DMS 273 treated with DMSO at 0.1 percent for 48 hours (cell line): ENCODE measurements at regions not wholly inside any gene's neighbourhood (a gene's known extent, or its start where the extent isn't known, plus 50 kb on each side); places are given as distances from the start of the nearest gene placed in this dataset.

ENCODE experiments used
- DNase-seq: peaks from one replicate; lab custom pipeline; 2025; lab: John Stamatoyannopoulos, UW

GRCh38 chr9:79152306-79152705 lies 419.5 kb upstream of the TLE4 start:
- no peak for DNase-seq

- DNase-seq: no peak
Observed at GRCh38 chr9:79154806-79155205, 417.0 kb upstream of the TLE4 start.

DNA sequence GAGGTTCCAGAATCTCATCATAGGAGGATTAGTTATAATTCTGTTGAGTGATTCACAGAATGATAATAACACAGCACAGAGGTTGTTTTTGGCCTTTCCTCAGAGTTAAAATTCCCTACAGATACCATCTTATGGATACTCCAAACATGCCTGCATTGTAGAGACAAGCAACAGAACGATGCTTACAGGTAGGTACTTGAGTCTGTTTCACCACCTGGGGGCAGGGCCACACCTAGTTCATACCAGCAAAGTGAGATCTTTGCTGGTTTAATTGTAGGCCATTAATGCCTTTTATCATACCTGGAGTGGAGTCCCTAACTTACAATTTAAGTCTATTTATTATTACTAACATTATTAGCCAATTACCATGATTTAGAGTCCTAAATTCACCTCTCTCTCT lies 416.5 kb upstream of the TLE4 start:
- no peak for DNase-seq

DNA sequence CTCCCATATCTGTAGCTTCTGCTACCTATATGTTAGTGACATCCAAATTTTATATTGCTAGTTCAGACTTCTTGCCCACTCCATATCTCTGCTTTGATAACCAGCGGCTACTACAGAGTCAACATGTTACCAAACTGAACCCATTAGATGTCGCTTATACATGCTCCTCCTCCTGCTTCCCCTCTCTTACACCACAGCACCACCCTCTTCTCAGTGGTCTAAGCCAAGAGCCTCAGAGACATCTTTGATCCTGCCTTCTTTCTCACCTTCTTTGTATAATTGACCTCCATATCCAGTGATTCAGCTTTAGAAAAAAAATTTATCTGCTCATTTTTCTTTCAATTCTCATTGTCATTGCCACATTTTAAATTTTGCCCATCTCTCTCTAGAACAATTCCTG lies 408.2 kb upstream of the TLE4 start:
- no peak for DNase-seq

DNA sequence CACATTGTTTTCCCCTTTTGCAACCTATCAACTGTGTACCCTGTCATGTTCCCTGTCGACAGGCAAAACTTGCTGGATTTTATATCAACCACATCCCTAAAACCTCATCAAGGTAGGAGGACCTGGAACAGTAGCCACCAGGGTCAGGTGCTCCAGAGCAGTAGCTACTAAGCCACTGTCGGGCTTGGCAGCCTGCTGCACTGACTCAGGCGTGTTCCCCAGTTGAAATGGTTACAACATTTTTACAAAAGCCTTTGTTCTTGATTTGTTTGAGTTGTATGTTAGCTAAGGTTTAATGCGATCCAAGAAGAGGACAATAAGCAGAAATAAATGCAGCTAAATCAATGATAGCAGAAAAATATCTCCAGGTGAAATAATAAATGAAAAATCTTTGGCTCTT lies 407.4 kb upstream of the TLE4 start:
- DNase-seq: no peak

DNA sequence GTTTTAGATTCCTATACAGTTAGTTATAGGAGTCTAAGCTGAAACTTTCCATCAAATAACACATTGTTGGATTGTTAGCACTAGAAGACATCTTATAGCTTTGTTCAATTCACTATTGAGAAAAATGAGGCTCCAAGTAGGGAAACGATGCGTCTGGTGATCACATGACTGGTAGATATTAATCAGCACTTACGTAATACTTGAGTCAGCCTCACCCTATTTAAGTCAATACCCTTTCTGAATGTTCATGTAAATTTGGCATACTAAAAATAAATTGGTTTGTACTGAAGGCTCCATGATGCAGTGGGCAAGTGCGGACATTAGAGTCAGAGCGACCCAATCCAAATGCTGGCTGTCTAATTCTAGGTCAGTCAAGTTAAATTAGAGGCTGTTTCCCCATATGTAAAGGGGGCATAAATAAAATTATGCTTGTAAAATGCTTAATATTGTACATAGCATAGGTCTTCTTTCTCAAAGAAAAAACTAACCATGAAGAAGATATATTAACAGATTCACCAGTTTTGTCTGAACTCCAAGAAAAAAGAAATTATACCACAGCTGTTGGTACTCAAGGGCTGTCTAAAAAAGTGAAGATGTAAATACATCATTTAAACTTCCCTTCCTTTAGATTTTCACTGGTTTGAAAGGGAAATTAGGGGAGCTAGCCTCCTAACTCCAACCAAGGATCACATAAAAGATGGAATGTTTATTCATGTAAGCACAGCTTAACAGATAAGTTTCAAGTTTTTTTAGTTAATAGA lies 406.6 kb upstream of the TLE4 start:
- no peak for DNase-seq

DNA sequence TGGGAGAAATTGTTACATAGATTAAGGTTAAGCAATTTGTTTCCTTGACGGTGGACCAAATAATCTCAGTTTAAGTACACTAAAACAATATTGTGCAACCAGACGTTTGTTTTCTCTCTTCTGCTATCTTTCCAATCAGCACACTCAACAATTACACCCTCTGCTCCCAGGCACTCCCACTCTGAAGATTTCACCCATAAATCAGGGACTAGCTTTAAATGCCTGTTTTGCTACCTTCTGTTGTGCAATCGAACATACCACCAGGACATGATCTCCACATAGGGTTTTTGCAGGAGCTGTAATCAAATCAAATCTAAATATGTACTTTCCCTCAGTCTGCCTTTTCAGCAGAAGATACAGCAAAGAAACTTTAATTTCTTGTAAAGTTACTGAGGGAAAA lies 405.8 kb upstream of the TLE4 start:
- no peak for DNase-seq

DNA sequence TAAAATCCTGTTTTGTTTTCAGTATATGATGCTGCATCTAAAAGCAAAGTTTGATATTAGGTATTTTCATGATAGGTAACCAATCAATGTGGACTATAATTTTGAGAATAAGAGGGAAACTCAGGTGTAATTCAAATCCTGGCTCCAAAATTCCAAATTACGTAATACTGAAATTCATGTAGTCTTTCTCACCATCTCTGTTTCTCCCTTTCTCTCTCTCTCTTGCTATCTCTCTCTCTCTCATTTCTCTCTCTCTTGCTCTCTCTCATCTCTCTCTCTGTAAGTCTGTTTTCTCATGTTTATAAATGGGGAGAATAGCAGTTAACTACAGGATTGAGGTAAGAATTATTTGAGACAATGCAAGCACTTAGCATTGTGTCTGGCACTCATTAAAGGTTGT lies 401.1 kb upstream of the TLE4 start:
- DNase-seq: no peak

DNA sequence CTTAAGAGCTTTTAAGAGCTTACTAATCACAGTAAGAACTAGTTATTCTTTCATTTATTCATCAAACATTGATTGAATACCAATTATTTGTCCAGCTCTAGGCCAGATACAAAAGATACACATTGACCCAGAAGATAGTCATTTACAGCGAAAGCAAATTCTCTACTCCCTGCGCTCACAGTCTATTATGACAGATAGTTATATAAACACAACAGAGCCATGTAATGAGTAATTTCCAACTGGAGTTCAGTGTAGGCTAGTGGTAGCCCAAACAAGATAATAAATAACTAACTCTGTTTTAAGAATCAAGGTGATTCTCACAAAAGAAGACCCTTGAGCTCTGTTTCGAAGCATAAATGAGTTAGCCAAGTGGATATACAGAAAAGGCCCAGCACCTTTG lies 397.8 kb upstream of the TLE4 start:
- DNase-seq: no peak

- no peak for DNase-seq
Observed at GRCh38 chr9:79176014-79176697, 395.6 kb upstream of the TLE4 start.

- no peak for DNase-seq
Observed at GRCh38 chr9:79184831-79185230, 386.9 kb upstream of the TLE4 start.

- no peak for DNase-seq
Observed at GRCh38 chr9:79185866-79186265, 385.9 kb upstream of the TLE4 start.

DNA sequence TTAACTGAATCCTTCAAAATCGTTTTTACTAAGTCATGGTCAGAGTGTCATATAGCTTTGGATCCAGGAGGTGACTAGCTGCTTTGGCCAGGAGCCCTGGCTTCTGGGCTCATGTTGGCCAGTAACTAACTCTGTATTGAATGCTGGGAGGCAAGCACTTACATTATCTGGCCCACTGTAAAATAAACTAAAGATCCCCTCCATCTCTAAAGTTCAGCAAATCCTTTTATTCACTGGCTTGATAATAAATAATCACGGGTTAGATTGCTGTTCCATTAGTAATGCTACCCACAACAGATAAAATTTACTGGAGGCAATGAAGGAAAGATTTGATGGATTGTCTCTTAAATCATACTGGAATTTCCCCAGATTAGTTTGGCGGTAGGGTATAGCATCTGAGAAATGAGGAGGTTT lies 382.2 kb upstream of the TLE4 start:
- no peak for DNase-seq

- DNase-seq: no peak
Observed at GRCh38 chr9:79193001-79193400, 378.8 kb upstream of the TLE4 start.

GRCh38 chr9:79193501-79194223 lies 378.1 kb upstream of the TLE4 start:
- DNase-seq: no peak

GRCh38 chr9:79195879-79196278 lies 375.9 kb upstream of the TLE4 start:
- no peak for DNase-seq

DNA sequence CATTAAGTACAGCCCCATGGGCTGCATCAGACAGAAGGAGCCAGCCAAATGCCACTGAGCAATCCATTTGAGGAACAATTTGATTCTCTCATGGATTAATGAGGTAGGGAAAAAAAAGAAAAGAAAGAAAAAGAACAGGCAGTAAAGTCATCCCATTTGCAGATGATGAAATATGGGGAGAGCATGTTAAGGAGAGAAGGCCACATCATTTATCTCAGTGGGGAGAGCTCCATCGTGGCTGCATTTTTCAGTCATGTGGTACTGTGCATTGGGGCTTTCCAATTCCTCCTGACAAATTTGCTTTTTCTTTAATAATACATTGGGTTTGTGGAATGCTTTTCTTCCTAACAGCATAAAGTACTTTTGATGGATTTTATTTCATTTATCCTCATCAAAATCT lies 375.2 kb upstream of the TLE4 start:
- no peak for DNase-seq

- no peak for DNase-seq
Observed at GRCh38 chr9:79200336-79200735, 371.4 kb upstream of the TLE4 start.

DNA sequence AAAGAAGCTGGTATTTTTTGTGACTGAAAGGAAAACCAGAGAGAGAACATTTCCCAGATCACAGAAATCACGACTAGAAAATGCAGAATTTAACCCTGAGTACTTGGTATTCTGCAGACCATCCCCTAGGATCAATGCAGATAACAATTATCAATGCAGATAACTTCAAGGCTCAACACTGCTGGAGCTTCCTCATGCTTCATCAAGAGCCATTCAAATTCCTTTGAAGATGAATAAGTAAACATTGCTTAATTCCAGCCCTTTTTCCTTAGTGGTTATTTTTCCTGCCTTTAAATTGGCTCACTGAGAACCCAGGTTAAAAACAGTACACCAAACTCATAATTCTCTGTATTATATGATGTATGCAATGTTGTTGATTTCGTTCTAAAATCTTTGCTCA lies 370.1 kb upstream of the TLE4 start:
- DNase-seq: no peak

- no peak for DNase-seq
Observed at GRCh38 chr9:79208791-79209396, 362.9 kb upstream of the TLE4 start.

DNA sequence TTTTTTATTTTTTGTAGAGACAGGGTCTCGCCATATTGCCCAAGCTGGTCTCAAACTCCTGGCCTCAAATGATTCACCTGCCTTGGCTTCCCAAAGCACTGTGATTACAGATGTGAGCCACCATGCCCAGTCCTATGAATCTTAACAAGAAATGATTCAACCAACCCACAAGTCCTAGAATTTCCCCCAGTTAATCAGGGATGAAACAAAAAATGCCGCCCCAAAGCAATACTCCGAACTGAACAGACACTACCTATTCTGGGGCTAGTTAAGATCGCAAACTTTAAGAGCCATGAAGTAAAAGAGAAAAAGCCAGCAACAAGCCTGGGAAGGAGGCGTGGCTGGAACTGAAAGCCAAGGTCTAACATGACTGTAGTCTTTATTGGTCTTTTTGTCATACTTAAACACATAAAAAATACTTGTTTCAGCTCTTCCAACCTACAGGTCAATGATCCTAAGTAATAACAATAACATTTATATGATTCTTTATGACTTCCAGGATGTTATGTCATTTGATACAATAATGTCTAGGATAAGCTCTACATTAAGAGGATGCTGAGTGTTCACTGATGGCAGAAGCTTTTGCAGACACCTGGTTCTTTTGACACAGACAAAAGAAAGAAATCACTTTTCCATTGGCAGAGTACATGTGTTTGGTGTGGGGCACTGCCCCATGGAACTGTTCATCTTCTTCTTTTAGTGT lies 361.1 kb upstream of the TLE4 start:
- no peak for DNase-seq
